T-helper 17 cell (primary cell): ENCODE measurements at regions not wholly inside any gene's neighbourhood (a gene's known extent, or its start where the extent isn't known, plus 50 kb on each side); places are given as distances from the start of the nearest gene placed in this dataset.
"Not testable (repeated sequence)": the region's sequence is repeated elsewhere in the genome, so short reads cannot be mapped to it uniquely, and the experiment has no call there.

Experiments
- ATAC-seq: fragments of 150-1000 bp; cut with Tn5 transposase; 2 replicates; pipeline ENCODE4 v1.10.0; 2021; ENCODE audit warnings: mild to moderate bottlenecking, moderate library complexity
- DNase-seq, 3 donors: peaks; one replicate each; pipeline versions ENCODE4 v3.0.0 to v3.0.0-alpha.2; 2020 to 2021
- H3K9me3 ChIP-seq: one replicate; pipeline ENCODE4 v1.7.0; 2013; ENCODE audit warnings: low read length, mild to moderate bottlenecking; ENCODE audit not compliant: control insufficient read depth, poor library complexity, severe bottlenecking
- H3K27ac Mint-ChIP-seq: one replicate; pipeline ENCODE4 v1.8.0; 2022; ENCODE audit warnings: mild to moderate bottlenecking, moderate library complexity, mixed read lengths
- H3K27me3 Mint-ChIP-seq: one replicate; pipeline ENCODE4 v1.8.0; 2022; ENCODE audit warnings: mixed read lengths
- H3K36me3 Mint-ChIP-seq: one replicate; pipeline ENCODE4 v1.8.0; 2022; ENCODE audit warnings: low read depth, mixed read lengths
- H3K4me1 Mint-ChIP-seq: one replicate; pipeline ENCODE4 v1.8.0; 2022; ENCODE audit warnings: mild to moderate bottlenecking, mixed read lengths
- H3K4me3 Mint-ChIP-seq: one replicate; pipeline ENCODE4 v1.8.0; 2022; ENCODE audit warnings: mild to moderate bottlenecking, moderate library complexity, mixed read lengths

DNA sequence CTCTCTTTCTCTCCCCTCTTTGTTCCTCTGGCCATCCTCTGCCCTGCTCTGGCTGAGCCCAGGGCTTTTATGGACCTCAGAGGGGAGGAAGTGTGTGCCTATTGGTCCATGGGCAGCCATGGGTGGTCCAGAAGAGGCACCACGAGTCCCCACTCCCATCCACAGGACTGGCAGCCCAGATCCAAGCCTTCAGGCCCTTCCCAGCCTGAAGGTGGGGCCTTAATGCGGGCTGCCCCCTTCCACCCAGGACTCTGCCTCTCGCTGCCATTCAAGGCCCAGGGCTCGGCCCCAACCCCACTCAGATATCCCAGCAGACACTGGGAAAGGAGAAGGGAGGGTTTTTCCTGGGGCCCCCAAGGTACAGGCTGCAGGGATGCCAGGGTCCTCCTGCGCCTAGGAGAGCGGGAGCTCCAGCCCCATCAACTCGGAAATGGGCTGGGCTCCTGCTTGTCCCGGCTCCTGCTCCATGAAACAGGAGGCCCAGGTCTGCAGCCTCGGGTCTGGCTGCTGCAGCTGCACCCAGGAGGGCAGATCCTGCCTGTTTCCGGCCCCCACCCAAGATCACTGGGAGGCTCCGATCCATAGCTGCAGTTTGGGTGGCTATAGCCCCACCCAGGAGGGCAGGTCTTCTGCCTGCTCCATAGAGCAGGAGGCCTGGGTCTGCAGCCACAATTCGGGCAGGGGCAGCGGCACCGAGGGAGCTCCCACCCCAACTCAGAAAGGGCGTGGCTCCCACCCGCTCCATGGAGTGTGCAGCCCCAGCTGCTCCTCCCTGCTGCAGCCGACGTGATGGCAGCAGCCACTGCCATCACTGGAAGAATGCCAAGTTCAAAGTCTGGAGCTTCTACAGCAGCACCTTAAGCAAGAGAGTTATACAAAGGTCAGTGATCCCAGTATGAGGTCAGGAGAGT, 116.6 kb upstream of the RBBP8 start:
- H3K4me1 Mint-ChIP-seq: no peaks in the 10 kb centered on the region
- no peak for ATAC-seq
- H3K27me3 Mint-ChIP-seq: peaks cover 50% of the 10 kb centered on the region
- no peaks in the 10 kb centered on the region for H3K36me3 Mint-ChIP-seq
- no peak overlapping the region for H3K4me3 Mint-ChIP-seq
- H3K27ac Mint-ChIP-seq: no peak overlapping the region
- no peaks in the 10 kb centered on the region for H3K9me3 ChIP-seq
- DNase-seq: no peak

DNA sequence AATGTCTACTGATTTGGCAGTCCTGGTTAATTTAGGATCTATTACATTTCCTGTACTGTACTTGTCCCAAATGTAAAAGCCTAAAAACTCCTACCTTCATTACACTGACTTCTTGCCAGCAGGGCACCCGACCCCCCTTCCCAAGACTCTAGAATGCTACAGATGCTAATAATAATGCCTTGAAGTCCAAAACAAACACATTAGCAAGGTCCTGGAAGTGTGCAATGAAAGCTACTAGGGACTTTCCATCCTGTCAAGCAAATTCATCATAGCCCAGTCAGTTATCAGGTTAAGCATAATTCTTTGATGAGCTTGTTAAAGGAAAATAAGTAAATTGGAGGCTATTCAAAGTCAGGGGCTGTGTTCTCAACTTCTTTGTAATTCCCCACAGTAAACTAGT, 115.3 kb upstream of the RBBP8 start:
- no peaks in the 10 kb centered on the region for H3K36me3 Mint-ChIP-seq
- H3K4me3 Mint-ChIP-seq: no peak overlapping the region
- peaks cover 37% of the 10 kb centered on the region for H3K27me3 Mint-ChIP-seq
- no peaks in the 10 kb centered on the region for H3K4me1 Mint-ChIP-seq
- DNase-seq (no peak), ATAC-seq (no peak)
- no peak overlapping the region for H3K27ac Mint-ChIP-seq
- no peaks in the 10 kb centered on the region for H3K9me3 ChIP-seq

DNA sequence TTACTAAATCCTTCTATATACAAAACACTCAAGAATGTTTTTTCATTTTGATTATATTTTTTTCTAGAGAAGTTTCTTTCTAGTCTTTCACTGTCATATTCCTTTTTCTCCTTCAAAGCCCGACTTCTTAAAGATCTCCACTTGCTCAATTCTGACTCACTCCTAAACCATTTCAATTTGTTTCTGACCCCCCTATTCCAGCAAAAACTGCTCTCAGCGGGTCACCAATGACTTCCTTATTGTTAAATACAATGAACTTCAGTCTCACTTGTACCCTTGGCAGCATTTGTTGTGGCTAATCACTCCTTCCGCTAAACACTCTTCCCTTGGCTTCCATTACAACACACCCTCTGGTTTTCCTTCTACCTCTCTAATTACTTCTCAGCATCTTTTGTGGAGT, 111.1 kb upstream of the RBBP8 start:
- no peak for DNase-seq
- no peak overlapping the region for H3K4me3 Mint-ChIP-seq
- ATAC-seq: no peak
- H3K9me3 ChIP-seq: no peaks in the 10 kb centered on the region
- H3K36me3 Mint-ChIP-seq: no peaks in the 10 kb centered on the region
- no peaks in the 10 kb centered on the region for H3K4me1 Mint-ChIP-seq
- peaks cover 5% of the 10 kb centered on the region for H3K27me3 Mint-ChIP-seq
- no peak overlapping the region for H3K27ac Mint-ChIP-seq

DNA sequence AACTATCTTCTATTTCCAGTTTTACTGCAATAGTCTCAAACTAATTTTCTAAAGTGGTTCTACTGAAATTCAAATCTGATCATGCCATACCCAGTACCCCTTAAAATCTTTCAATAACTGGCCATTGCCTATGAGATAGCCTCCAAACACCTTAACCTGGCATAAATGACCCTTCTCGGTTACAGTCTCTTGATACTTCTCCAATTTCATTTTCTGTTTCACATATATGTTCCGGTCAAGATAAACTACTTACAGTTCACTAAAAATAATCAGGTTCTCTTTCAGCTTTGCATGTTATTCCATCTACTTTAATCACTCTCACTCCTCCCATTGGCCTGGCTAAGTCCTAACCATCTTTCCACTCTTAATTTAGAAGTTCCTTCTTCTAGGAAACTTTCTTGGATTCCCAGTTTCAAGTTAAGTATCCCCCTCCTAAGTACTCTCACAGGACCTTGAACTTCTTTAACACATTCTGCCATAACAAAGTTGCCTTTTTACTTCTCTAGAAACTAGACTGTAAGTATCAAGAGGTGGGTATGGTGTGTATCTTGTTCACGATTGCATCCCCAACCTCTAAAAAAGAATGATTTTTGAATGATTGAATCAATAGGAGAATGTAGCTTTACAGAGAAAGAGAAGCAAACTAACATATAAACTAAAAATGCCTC, 110.2 kb upstream of the RBBP8 start:
- Mint-ChIP-seq H3K27me3 (peaks cover 15% of the 10 kb centered on the region), H3K27ac (no peak overlapping the region), H3K4me1 (no peaks in the 10 kb centered on the region), H3K36me3 (no peaks in the 10 kb centered on the region), H3K4me3 (no peak overlapping the region)
- no peaks in the 10 kb centered on the region for H3K9me3 ChIP-seq
- ATAC-seq (no peak), DNase-seq (no peak)

DNA sequence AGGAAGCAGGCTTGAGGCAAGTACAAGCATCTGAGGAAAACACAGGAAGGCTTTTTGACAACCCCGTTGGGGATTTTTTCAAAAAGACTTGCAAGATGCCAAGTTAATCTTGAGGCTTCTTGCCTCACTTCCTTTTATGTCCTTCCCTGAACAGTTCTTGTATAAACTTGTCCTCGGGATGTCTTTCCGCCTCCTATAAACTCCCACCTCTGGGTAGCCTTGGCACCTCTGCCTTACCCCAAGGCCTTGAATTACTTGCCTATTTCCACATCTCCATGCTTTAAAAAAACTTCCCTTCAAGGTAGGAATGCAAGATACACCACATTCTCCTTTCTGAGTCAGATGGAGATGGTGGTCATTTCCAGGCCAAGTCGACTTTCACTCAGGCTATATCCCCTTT, 106.4 kb upstream of the RBBP8 start:
- DNase-seq: no peak
- no peaks in the 10 kb centered on the region for H3K9me3 ChIP-seq
- Mint-ChIP-seq H3K4me3 (no peak overlapping the region), H3K27ac (no peak overlapping the region), H3K27me3 (peaks cover 43% of the 10 kb centered on the region), H3K36me3 (no peaks in the 10 kb centered on the region), H3K4me1 (no peaks in the 10 kb centered on the region)
- no peak for ATAC-seq

DNA sequence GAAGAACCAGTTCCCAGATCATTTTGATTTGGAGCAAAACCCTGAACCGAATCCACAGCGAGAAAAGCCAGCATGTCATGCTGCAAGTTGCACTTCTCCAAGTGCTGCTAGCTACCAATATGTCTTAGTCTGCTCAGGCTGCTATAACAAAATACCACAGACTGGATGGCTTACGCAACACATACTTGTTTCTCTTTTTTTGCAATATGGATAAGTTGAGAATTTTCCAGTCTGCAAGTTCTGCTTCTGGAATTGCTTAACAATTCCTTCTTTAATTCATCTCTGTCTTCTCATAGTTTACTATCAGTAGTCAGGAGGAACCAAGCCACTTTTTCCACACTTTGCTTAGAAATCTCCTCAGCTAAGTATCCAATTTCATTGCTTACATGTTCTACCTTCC, 105.9 kb upstream of the RBBP8 start:
- Mint-ChIP-seq H3K4me1 (no peaks in the 10 kb centered on the region), H3K27me3 (peaks cover 48% of the 10 kb centered on the region), H3K4me3 (no peak overlapping the region), H3K36me3 (no peaks in the 10 kb centered on the region), H3K27ac (no peak overlapping the region)
- ATAC-seq: no peak
- no peaks in the 10 kb centered on the region for H3K9me3 ChIP-seq
- no peak for DNase-seq

DNA sequence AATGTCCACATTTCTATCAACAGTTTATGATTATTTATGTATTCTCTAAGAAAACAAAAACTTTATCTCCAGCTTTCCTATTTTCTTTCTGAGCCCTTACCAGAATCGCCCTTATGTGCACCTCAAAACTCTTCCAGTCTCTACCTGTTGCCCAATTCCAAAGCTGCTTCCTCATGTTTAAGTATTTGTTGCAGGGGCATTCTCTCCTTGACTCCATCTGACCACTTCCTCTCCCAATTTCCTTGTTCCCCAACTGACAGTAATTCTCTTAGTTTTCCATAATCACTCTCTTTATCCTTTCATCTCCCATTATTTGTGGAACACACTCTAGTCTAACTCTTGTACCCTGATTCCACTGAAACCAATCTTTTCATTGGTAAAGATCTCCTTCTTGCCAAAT, 105.4 kb upstream of the RBBP8 start:
- no peaks in the 10 kb centered on the region for H3K4me1 Mint-ChIP-seq
- DNase-seq (no peak), ATAC-seq (no peak)
- peaks cover 53% of the 10 kb centered on the region for H3K27me3 Mint-ChIP-seq
- no peaks in the 10 kb centered on the region for H3K36me3 Mint-ChIP-seq
- no peak overlapping the region for H3K4me3 Mint-ChIP-seq
- H3K27ac Mint-ChIP-seq: no peak overlapping the region
- H3K9me3 ChIP-seq: no peaks in the 10 kb centered on the region

DNA sequence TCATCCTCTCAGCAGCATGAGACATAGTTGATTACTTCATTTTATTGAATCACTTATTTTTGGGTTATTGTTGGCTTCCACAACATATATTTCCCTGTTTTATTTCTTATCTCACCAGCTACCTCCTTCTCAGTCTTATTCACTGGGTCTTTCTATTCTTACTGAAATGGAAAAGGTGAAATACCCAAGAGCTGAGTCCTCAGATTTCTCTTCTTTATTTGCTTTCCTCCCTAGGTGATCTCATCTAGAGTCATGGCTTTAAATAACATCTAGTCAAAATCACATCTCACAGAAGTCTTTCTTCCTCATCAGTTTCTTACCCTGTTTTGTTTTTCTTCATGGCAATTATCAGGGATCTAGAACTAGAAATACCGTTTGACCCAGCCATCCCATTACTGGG, 105.0 kb upstream of the RBBP8 start:
- Mint-ChIP-seq H3K4me1 (no peaks in the 10 kb centered on the region), H3K27me3 (peaks cover 53% of the 10 kb centered on the region), H3K36me3 (no peaks in the 10 kb centered on the region), H3K4me3 (no peak overlapping the region), H3K27ac (no peak overlapping the region)
- no peak for ATAC-seq
- H3K9me3 ChIP-seq: no peaks in the 10 kb centered on the region
- DNase-seq: no peak

DNA sequence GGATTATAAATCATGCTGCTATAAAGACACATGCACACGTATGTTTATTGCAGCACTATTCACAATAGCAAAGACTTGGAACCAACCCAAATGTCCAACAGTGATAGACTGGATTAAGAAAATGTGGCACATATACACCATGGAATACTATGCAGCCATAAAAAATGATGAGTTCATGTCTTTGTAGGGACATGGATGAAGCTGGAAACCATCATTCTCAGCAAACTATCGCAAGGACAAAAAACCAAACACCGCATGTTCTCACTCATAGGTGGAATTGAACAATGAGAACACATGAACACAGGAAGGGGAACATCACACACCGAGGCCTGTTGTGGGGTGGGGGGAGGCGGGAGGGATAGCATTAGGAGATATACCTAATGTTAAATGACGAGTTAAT, 104.5 kb upstream of the RBBP8 start:
- peaks cover 57% of the 10 kb centered on the region for H3K27me3 Mint-ChIP-seq
- not testable (repeated sequence) for H3K36me3 Mint-ChIP-seq, ATAC-seq, H3K27ac Mint-ChIP-seq, DNase-seq, H3K4me3 Mint-ChIP-seq, H3K9me3 ChIP-seq, H3K4me1 Mint-ChIP-seq

DNA sequence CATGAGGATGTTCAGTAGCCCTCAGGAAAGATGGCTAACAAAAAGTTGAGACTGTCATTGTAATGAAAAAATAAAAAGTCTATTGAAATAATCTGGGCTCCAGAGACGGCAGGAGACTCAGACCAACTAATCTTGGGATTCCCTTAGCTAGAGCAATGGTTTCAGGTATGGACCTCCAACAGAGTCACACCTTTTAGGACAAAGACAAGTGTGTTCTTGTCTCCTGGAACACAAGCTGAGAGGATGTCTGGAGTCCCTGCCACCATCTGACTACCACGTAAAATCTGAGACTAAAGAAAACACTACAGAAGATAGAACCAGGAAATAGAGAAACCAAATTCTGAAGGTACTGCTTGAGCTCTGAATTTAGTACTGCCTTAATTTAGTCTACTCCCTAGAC, 103.3 kb upstream of the RBBP8 start:
- no peak overlapping the region for H3K4me3 Mint-ChIP-seq
- peaks cover 62% of the 10 kb centered on the region for H3K27me3 Mint-ChIP-seq
- H3K27ac Mint-ChIP-seq: no peak overlapping the region
- H3K4me1 Mint-ChIP-seq: no peaks in the 10 kb centered on the region
- DNase-seq (no peak), ATAC-seq (no peak)
- H3K9me3 ChIP-seq: no peaks in the 10 kb centered on the region
- H3K36me3 Mint-ChIP-seq: peaks cover 2% of the 10 kb centered on the region

DNA sequence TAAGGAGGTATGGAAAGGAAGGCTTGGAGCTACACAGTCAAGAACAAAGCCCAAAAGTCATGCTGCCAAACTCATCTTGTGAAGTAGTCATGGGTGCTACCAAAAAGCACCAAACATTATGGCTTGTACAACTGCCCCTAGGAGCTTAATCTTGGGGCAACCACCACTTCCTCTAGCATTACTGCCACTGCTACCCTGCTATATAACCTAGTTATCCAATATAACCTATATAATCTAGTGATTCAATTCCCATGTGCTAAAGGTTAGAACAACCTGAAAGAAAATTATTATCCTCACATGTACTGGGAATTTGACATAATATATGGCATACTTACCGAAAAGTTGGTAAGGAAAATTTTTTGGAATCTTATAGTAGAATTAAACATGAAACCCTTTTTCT, 102.6 kb upstream of the RBBP8 start:
- Mint-ChIP-seq H3K27me3 (peaks cover 62% of the 10 kb centered on the region), H3K27ac (no peak overlapping the region), H3K36me3 (peaks cover 2% of the 10 kb centered on the region), H3K4me3 (no peak overlapping the region), H3K4me1 (no peaks in the 10 kb centered on the region)
- no peaks in the 10 kb centered on the region for H3K9me3 ChIP-seq
- DNase-seq (no peak), ATAC-seq (no peak)

DNA sequence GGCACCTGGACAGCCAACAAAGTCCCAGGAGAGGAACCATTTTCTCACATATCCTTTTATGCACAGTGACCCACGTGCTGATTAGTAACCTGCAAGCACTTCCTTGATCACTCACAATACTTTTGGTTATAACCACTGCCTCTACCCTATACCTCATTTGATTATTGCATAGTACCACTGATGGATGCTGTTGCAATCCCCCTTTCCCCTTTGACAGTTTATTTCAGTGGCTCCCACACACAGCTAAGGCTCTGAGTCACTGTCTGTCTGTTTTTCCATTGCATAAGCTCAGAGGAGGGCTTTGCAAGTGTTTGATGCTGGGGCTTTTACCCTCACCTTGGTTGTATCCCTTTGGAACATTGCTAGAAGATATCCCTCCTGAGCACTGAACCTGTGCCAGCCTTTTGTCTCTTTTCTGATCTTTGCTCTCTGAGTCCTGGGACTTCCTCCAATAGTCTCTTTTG, 101.7 kb upstream of the RBBP8 start:
- no peak for ATAC-seq
- no peak for DNase-seq
- no peaks in the 10 kb centered on the region for H3K4me1 Mint-ChIP-seq
- no peaks in the 10 kb centered on the region for H3K9me3 ChIP-seq
- peaks cover 62% of the 10 kb centered on the region for H3K27me3 Mint-ChIP-seq
- peaks cover 2% of the 10 kb centered on the region for H3K36me3 Mint-ChIP-seq
- no peak overlapping the region for H3K4me3 Mint-ChIP-seq
- no peak overlapping the region for H3K27ac Mint-ChIP-seq

DNA sequence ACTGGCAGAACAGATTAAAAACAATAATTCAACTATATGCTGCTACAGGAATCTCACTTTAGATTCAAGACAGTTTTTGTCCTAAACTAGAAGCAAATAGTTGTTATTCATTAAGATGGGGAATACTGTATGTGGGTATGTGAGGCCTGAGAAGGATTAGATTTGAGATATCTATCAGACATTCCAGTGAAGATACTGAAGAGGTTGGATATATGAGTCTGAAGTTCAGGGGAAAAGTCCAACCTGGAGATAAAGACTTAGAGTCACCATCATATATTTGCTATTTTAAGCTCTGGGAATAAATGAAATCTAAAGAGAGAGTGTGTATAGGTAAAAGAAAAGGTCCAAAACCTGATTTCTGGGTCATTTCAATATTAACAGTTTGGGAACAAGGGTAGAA, 96.2 kb upstream of the RBBP8 start:
- H3K4me1 Mint-ChIP-seq: no peaks in the 10 kb centered on the region
- H3K9me3 ChIP-seq: no peaks in the 10 kb centered on the region
- no peak overlapping the region for H3K4me3 Mint-ChIP-seq
- peaks cover 18% of the 10 kb centered on the region for H3K27me3 Mint-ChIP-seq
- H3K27ac Mint-ChIP-seq: no peak overlapping the region
- no peak for DNase-seq
- peaks cover 2% of the 10 kb centered on the region for H3K36me3 Mint-ChIP-seq
- ATAC-seq: no peak

DNA sequence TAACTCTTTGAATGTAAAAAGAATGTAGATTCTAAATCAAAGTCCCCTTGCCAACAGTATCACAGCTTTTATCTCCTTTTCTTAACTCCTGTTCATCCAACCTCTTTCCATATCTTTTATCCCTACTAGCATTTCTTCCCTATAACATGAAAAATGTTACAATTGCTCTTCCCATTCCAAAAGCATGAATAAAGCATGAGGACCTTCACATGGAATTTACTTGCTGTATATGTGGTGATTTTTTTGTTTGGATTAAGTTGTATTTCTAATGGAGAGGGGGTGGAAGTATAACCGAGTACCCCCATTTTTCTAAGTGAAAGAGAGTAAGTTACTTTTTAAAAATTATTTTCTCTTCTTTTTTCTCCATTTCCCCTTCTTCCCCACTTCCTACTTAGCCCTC, 94.9 kb upstream of the RBBP8 start:
- peaks cover 14% of the 10 kb centered on the region for H3K27me3 Mint-ChIP-seq
- no peaks in the 10 kb centered on the region for H3K9me3 ChIP-seq
- no peaks in the 10 kb centered on the region for H3K4me1 Mint-ChIP-seq
- peaks cover 2% of the 10 kb centered on the region for H3K36me3 Mint-ChIP-seq
- no peak for ATAC-seq
- DNase-seq: no peak
- no peak overlapping the region for H3K4me3 Mint-ChIP-seq
- no peak overlapping the region for H3K27ac Mint-ChIP-seq
